OCI-LY1 (cell line): ENCODE measurements at regions not wholly inside any gene's neighbourhood (a gene's known extent, or its start where the extent isn't known, plus 50 kb on each side); places are given as distances from the start of the nearest gene placed in this dataset.

ENCODE experiments used
- H2AFZ ChIP-seq: fragments of 200-600 bp; sonication (generic), shearing (Covaris generic); 2 replicates; pipeline ENCODE4 v1.6.0; 2014; ENCODE audit warnings: antibody characterized with exemption, mild to moderate bottlenecking, low read length
- H3F3A ChIP-seq: fragments of 200-600 bp; sonication (generic), shearing (Covaris generic); 2 replicates; pipeline ENCODE4 v1.6.0; 2014; ENCODE audit warnings: mild to moderate bottlenecking, antibody characterized with exemption, low read length, moderate library complexity; ENCODE audit not compliant: insufficient read depth
- H3K27ac ChIP-seq: fragments of 200-600 bp; sonication (generic); 2 replicates; pipeline ENCODE4 v1.5.1; 2014; ENCODE audit warnings: low read length, mixed run types, mild to moderate bottlenecking, low read depth; ENCODE audit not compliant: poor library complexity, severe bottlenecking
- H3K27me3 ChIP-seq: fragments of 200-600 bp; sonication (generic); 2 replicates; pipeline ENCODE4 v1.6.0; 2014; ENCODE audit warnings: antibody characterized with exemption, mild to moderate bottlenecking, low read length, moderate library complexity; ENCODE audit not compliant: insufficient read depth
- H3K36me3 ChIP-seq: fragments of 200-600 bp; sonication (generic); 2 replicates; pipeline ENCODE4 v1.6.1; 2014; ENCODE audit warnings: mild to moderate bottlenecking, antibody characterized with exemption, low read length, moderate library complexity, mixed read lengths; ENCODE audit not compliant: insufficient read depth
- H3K4me1 ChIP-seq: fragments of 200-600 bp; sonication (generic); 2 replicates; pipeline ENCODE4 v1.5.1; 2014; ENCODE audit warnings: mild to moderate bottlenecking, low read length, moderate library complexity; ENCODE audit not compliant: insufficient read depth, severe bottlenecking
- H3K4me2 ChIP-seq: fragments of 200-600 bp; sonication (generic), shearing (Covaris generic); 2 replicates; pipeline ENCODE4 v1.6.1; 2014; ENCODE audit warnings: low read length
- H3K4me3 ChIP-seq: fragments of 200-600 bp; sonication (generic); 2 replicates; pipeline ENCODE4 v1.5.1; 2014; ENCODE audit warnings: low read length, low read depth, mild to moderate bottlenecking, mixed read lengths; ENCODE audit not compliant: poor library complexity, severe bottlenecking
- H3K79me2 ChIP-seq: fragments of 200-600 bp; shearing (Covaris generic); 2 replicates; pipeline ENCODE4 v1.6.1; 2016; ENCODE audit warnings: mixed run types, low read length, mixed read lengths; ENCODE audit not compliant: insufficient read depth
- H3K9ac ChIP-seq: fragments of 200-600 bp; sonication (generic), shearing (Covaris generic); 2 replicates; pipeline ENCODE4 v1.6.1; 2014; ENCODE audit warnings: mild to moderate bottlenecking, low read length, mixed read lengths
- H3K9me2 ChIP-seq: fragments of 200-600 bp; sonication (generic), shearing (Covaris generic); 2 replicates; pipeline ENCODE4 v1.6.1; 2014; ENCODE audit warnings: low read depth, mild to moderate bottlenecking, low read length, mixed read lengths
- H3K9me3 ChIP-seq: fragments of 200-600 bp; shearing (Covaris generic); 2 replicates; pipeline ENCODE4 v1.6.1; 2014; ENCODE audit warnings: low read length, mixed read lengths
- H4K20me1 ChIP-seq: fragments of 200-600 bp; sonication (generic), shearing (Covaris generic); 2 replicates; pipeline ENCODE4 v1.6.0; 2016; ENCODE audit warnings: mild to moderate bottlenecking, low read length; ENCODE audit not compliant: insufficient read depth
- EZH2 ChIP-seq: fragments of 200-600 bp; sonication (generic), shearing (Covaris generic); IDR thresholded peaks from 2 replicates; pipeline ENCODE4 v1.8.0; 2017; ENCODE audit warnings: borderline replicate concordance, mixed run types, mild to moderate bottlenecking, antibody characterized with exemption, low read length, moderate library complexity, mixed read lengths
- TF ChIP-seq, protein P1 (sequence below): fragments of 200-600 bp; sonication (generic), shearing (Covaris generic); IDR thresholded peaks from 2 replicates; pipeline ENCODE4 v1.5.1; 2017; ENCODE audit warnings: mild to moderate bottlenecking, antibody characterized with exemption, low read length, moderate library complexity, mixed read lengths

DNA sequence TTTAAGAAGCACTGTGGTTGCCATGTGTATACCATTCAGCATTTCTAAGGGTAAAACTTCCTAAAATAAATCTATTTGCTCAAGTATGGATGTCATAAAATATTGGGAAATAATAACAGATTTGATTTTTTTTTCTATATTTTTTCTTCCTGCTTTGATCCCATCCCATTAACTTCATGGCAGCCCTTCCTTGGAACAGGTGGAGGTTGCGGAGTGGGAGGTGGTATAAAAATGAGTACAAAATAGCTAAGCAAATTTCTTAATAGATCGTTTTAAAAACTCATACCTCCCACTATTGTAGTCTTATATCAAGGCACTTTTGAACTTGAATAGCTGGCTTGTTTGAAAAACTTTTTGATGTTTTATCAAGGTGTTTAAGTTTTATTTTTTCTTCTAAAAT lies 152.1 kb upstream of the KYNU start:
- no peaks in the 10 kb centered on the region for H4K20me1 ChIP-seq
- H3F3A ChIP-seq, result no peaks in the 10 kb centered on the region
- H3K36me3 ChIP-seq, result no peaks in the 10 kb centered on the region
- H3K9ac ChIP-seq, result no peak overlapping the region
- H3K27ac ChIP-seq, result no peak overlapping the region
- H3K79me2 ChIP-seq, result no peaks in the 10 kb centered on the region
- H3K27me3 ChIP-seq, result no peaks in the 10 kb centered on the region
- TF ChIP-seq EZH2, result no peak
- TF ChIP-seq, protein P1, sequence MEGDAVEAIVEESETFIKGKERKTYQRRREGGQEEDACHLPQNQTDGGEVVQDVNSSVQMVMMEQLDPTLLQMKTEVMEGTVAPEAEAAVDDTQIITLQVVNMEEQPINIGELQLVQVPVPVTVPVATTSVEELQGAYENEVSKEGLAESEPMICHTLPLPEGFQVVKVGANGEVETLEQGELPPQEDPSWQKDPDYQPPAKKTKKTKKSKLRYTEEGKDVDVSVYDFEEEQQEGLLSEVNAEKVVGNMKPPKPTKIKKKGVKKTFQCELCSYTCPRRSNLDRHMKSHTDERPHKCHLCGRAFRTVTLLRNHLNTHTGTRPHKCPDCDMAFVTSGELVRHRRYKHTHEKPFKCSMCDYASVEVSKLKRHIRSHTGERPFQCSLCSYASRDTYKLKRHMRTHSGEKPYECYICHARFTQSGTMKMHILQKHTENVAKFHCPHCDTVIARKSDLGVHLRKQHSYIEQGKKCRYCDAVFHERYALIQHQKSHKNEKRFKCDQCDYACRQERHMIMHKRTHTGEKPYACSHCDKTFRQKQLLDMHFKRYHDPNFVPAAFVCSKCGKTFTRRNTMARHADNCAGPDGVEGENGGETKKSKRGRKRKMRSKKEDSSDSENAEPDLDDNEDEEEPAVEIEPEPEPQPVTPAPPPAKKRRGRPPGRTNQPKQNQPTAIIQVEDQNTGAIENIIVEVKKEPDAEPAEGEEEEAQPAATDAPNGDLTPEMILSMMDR, result no peak
- no peak overlapping the region for H3K4me2 ChIP-seq
- no peaks in the 10 kb centered on the region for H3K9me2 ChIP-seq
- H3K9me3 ChIP-seq, result no peaks in the 10 kb centered on the region
- H2AFZ ChIP-seq, result no peak overlapping the region
- H3K4me3 ChIP-seq, result no peak overlapping the region
- H3K4me1 ChIP-seq, result no peaks in the 10 kb centered on the region

DNA sequence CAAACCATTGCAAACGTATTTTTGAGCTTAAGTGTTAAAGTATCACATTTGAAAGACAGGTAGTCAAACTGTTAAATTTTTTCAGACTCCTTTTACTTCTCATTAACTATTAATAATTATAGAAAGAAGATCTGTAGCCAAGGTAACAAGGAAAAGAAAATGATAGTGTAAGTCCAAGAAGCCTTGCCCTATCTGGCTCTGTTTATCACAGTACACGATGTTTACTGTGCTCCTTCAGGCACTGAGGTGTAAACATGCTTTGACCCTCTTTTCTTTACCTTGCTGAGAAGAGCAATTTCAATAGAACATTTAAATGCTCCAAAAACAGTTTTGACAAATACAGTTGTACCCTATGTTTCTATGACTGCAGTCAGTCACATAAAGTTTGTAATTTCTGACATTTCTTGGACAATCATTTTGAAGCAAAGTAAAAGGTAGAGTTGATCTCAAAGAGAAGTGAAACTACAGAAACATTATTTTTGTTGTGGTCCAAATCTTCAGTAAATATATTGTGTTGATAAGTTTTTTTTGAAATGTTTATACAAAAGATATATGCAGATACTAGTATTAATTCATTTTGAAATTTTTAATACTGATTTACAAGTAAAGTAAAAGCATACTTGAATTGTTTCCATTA lies 152.6 kb upstream of the KYNU start:
- no peak overlapping the region for H2AFZ ChIP-seq
- H3K9me2 ChIP-seq, result no peaks in the 10 kb centered on the region
- no peak overlapping the region for H3K4me2 ChIP-seq
- no peaks in the 10 kb centered on the region for H3F3A ChIP-seq
- no peaks in the 10 kb centered on the region for H3K27me3 ChIP-seq
- H3K4me1 ChIP-seq, result no peaks in the 10 kb centered on the region
- H3K9ac ChIP-seq, result no peak overlapping the region
- no peaks in the 10 kb centered on the region for H3K36me3 ChIP-seq
- TF ChIP-seq, protein P1, result no peak
- TF ChIP-seq EZH2, result no peak
- H3K79me2 ChIP-seq, result no peaks in the 10 kb centered on the region
- no peak overlapping the region for H3K27ac ChIP-seq
- H3K4me3 ChIP-seq, result no peak overlapping the region
- H3K9me3 ChIP-seq, result no peaks in the 10 kb centered on the region
- H4K20me1 ChIP-seq, result no peaks in the 10 kb centered on the region

DNA sequence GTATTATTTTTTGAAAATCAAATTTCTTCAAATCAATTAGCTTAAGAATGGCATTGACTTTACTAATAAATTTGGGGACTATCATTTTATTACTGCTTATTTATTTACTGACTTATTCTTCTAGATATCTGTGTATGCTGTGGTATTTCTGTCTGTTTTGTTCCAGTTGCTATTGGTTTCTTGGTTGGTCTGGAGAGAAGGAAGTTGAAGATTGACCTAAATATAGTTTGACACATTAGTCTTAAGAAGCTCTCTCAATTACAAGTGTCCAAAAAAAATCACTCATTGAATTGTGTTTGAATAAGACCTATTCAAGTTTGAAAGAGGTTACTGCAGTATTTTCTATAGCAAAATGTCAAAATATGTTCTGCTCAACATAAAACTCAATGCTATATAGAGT lies 153.3 kb upstream of the KYNU start:
- H3K9ac ChIP-seq, result no peak overlapping the region
- no peak for TF ChIP-seq EZH2
- TF ChIP-seq, protein P1, result no peak
- no peaks in the 10 kb centered on the region for H3K36me3 ChIP-seq
- H2AFZ ChIP-seq, result no peak overlapping the region
- no peaks in the 10 kb centered on the region for H3K9me2 ChIP-seq
- no peaks in the 10 kb centered on the region for H3K4me1 ChIP-seq
- no peaks in the 10 kb centered on the region for H4K20me1 ChIP-seq
- no peak overlapping the region for H3K4me3 ChIP-seq
- no peaks in the 10 kb centered on the region for H3F3A ChIP-seq
- no peak overlapping the region for H3K4me2 ChIP-seq
- H3K79me2 ChIP-seq, result no peaks in the 10 kb centered on the region
- no peak overlapping the region for H3K27ac ChIP-seq
- H3K27me3 ChIP-seq, result no peaks in the 10 kb centered on the region
- no peaks in the 10 kb centered on the region for H3K9me3 ChIP-seq
